HG03045 (cell line): ENCODE measurements at regions not wholly inside any gene's neighbourhood (a gene's known extent, or its start where the extent isn't known, plus 50 kb on each side); places are given as distances from the start of the nearest gene placed in this dataset.

ENCODE experiments used
- ATAC-seq: cut with Tn5 transposase; IDR thresholded peaks from one replicate; pipeline ENCODE4 v1.9.1; 2021; ENCODE audit warnings: mild to moderate bottlenecking, moderate library complexity; ENCODE audit not compliant: unreplicated experiment

DNA sequence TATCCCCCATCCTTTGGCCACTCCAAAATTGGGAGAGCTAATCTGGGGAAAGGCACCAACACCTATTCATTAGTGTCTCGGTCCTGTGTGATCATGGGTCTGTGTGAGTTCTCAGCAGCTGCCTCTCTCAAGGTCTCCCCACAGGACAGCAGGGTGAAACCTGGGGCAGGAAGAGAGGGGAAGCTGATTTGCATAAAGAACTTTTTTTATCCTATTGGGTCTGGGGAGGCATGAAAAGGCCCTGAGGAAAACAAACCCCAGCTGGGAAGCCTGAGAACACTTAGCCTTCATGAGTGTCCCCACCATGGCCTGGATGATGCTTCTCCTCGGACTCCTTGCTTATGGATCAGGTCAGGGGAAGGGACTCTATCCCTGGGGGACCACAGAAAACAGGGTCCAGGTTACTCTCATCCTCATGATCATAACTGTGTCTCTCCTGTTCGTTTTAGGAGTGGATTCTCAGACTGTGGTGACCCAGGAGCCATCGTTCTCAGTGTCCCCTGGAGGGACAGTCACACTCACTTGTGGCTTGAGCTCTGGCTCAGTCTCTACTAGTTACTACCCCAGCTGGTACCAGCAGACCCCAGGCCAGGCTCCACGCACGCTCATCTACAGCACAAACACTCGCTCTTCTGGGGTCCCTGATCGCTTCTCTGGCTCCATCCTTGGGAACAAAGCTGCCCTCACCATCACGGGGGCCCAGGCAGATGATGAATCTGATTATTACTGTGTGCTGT lies 116.0 kb upstream of the TOP3B start:
- ATAC-seq = no peak

DNA sequence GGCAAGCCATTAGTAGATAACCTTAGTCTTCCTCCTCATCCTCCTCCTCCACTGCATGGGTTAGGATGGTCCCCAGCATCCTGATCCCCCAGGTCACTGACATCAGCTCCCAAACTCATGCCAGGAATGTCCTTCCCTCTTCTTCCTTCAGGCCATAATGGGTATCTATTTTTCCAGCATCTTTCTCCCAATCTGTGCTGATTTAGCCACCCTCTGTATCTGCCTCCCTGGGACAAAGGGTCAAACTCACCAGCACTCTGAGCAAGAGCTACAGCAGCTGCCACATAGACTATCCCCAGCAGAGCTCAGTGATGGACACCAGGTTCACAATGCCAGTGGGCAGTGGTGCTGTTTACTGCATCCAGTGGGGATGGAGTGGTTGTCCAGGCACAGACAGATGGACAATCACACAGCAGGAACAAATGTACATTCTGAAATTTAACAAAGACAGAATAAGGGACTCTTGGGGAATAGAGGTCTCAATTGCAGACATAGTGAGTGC lies 115.2 kb upstream of the TOP3B start:
- no peak for ATAC-seq

DNA sequence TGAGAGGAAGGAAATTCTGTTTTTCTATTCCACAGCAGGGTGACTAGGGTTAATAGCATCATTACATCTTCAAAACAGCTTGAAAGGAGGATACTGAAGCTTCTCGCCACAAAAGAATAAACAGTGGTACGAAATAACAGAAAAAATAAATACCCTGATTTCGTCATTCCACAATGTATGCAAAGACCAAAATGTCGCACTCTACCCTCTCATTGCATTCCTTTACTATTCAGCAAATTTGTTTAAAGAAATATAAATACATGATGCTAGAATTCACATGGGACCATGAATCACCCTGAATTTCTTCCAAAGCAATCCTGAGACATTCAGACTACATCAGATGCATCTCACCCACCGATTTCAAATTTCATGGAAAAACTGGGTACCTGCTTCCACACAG lies 112.3 kb upstream of the TOP3B start:
- no peak for ATAC-seq

DNA sequence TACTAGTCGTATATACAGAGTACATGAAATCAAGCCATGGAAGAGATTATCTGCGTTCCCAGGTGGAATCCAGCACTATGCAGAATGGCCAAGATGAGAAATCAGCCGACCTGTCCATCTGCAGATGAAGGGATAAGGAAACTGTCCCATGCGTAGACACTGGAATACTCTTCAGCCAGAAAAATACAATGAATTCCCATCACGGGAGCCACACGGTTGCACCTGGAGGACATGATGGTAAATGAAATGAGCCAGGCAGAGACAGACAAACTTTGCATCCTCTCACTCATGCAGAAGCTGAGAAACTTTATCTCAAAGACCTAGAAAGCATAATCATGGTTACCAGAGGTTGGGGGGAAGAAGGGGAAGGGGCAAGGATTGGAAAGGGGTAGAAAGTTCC lies 111.9 kb upstream of the TOP3B start:
- ATAC-seq = no peak

DNA sequence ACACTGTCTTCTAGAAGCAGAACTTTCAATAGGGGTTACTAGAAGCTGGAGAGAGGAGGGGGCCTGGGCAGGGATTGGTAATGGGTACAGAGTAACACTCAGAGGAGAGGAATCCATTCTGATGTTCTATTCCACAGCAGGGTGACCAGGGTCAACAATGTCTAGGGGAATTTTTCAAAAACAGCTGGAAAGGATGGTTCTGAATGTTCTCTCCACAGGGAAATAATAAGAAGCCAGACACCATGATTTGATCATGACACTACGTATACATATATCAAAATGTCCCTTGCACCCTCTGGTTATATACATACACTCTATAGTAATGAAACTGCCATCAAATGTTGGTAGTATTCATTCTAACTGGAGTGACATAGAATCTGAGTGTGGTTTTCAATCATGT lies 111.2 kb upstream of the TOP3B start:
- no peak for ATAC-seq

DNA sequence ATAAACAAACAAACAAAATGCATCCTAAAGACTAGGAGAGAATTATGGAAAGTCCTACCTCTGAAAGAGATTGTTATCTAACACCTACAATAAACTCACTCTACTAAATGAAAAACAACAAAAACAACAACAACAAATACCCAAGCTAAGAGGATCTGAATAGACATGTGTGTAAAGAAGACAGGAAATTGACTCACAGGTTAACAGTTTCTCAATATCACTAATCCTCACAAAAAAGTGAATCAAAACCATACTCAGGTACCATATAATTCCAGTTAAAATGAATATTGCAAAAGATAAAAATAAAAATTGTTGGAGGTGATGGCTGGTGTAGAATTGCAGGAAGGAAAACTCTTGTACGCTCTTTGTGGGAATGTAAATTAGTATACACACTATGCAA lies 110.4 kb upstream of the TOP3B start:
- no peak for ATAC-seq

DNA sequence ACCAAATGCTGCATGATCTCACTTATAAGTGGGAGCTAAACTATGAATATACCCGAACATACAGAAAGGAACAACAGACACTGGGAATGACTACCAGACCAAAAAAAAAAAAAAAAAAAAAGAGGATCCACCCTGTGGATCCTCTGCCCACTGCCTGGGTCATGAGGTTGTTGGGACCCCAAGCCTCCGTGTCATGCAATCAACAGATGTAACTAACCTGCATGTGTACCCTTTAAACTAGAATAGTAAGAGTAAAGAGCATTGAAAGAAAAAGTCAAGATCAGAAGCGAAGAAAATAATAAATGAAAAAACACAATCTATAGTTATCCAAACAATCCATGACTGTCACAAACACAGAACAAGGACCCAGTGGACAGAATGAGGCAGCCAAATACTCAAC lies 109.5 kb upstream of the TOP3B start:
- ATAC-seq = no peak

DNA sequence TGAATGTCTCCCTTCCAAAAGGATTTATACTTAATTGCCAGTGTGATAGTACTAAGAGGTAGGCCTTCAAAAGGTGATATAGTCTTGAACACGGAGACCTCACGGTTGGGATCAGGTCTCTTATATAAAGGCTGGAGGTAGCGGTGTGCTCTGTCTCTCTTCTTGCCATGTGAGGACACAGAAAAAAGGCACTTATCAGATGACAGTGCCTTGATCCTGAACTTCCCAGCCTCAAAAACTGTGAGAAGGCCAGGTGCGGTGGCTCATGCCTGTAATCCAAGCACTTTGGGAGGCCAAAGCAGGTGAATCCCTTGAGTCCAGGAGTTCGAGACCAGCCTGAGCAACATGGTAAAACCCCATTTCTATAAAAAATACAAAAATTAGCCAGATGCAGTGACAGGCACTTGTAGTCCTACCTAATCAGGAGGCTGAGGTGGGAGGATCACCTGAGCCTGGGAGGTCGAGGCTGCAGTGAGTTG lies 108.9 kb upstream of the TOP3B start:
- ATAC-seq = no peak

DNA sequence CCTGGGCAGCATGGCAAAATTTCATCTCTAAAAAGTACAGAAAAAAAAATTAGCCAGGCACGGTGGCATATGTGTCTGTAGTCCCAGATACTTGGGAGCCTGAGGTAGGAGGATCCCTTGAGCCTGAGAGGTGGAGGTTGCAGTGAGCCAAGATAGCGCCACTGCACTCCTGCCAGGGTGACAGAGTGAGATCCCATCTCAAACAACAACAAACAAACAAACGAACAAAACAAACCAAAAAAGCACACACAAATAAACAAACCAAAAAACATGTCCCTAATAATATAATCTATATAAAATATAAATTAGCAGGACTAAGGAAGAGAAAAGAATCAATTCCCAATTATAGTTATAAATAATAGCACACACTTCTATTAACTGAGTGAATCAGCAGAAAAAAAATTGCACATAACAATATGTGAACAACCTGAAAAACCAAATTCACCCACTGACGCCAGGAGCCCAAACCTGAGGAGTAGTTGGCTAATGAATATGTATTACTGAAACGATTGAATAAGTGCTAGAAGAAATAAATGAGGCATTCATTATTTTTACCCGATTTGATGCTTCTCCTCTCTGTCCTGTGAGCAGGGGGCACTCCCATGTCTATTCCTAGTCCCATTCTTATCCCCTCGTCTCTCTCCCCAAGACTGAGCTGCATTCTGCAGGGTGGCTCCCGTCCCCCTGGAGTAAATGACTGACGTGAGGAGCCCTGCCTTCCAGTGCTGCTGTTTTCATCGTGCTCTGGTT lies 108.2 kb upstream of the TOP3B start:
- ATAC-seq = no peak

DNA sequence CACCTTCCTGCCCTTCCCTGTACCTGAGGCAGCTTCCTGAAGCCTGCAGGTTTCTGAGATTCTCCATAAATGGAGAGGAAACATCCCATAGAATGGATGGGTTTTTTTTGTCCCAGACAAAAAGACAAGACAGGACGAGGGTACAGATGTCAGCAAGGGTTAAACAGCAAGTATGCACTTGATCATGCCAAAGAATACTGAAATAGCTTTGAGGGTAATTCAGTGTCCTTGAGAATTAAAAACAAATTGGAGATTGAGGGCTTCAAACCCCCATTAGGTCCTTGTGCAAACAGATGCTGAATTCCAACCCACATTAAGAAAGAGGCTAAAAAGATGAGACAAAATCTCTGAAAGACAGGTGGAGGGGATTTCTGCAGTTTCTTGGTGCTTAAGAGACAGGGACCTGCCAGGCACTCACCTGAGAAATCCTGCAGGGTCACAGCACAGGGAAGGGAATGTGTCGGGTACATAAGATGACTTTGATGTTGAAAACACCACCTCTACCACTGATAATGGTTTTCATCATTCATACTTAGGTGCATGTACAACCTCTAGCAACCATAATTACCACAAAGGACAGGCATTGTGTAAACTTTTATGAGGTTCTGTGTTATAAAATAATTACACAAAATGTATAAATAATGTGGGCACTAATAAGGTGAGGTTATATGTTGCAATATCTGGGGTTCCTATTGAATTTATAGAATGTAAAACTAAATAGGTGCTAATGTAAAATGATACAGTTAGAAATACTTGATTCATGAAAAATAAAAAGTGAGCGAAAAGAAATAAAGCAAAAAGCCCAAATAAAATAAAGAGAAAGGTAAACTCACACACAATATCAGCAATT lies 107.1 kb upstream of the TOP3B start:
- ATAC-seq = no peak

DNA sequence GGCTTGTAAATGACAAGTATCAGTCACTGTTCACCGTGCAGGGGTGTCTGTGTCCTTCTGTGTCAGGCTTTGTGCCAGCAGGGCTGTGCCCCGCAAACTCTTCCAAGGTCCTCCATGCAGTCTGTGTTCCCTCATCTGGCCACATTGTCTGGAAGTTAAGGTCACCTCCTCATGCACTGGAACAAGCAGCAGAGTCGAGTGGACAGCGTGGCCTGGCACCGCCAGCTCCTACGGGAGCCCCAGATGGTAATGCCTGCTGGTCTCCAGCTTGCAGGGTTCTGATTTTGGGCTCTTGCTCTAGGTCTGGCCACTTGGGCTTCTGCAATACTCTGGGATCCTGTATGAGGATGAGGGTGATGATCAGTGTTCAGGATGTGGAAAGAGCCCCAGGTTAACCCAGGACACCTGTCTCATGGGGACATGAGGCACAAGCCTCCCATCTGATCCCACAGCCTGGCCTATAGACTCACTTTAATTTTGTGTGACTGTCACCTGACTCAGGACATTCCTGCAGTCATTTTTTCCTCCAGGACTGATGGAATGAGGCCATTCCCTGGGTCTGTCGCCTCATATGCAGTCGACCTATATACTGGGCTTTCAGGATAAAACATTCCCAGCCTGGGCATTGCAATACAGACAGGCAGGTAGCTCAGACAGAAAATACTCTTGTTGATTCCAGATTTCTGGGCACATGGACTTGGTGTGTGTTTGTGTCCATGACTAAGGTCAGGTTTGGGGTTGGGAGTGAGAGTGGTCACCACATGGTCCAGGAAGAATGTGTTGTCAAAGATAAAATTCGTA lies 106.3 kb upstream of the TOP3B start:
- ATAC-seq = no peak

DNA sequence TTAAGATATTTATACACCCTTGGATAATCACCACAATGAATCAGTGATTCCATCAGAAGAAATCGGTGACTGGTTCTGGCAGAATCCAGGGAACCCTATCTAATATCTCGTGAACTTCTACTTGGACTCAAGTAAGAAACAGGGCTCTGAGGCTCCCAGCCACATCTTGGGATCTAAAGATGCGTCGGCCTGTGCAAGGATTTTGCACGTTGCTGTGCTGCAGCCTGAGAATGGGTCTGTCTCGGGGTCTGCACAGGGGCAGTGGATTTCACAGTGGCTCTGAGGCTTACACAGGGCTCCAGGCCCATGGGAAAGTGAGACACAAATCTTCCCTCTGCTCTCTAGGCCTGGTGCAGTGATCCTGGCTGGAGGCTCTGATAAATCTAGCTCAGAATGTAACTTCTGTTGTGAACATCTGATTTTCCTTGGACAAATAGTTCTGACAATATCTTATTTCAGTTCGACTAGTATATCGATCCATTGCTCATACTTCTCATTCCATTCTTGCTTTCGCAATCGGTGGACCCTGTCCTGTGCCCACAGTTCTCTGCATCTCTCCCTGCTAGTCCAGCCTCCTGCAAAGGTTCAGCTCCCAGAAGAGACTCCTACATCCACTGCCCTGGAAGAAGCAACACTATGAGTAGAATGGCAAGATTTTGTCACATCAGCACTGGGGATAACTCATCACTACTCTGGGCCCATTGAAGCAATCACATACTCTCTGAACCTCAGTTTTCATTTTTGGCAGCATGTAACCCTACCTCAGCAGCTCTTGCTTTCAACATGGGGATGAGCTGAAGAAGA lies 105.5 kb upstream of the TOP3B start:
- ATAC-seq = no peak

DNA sequence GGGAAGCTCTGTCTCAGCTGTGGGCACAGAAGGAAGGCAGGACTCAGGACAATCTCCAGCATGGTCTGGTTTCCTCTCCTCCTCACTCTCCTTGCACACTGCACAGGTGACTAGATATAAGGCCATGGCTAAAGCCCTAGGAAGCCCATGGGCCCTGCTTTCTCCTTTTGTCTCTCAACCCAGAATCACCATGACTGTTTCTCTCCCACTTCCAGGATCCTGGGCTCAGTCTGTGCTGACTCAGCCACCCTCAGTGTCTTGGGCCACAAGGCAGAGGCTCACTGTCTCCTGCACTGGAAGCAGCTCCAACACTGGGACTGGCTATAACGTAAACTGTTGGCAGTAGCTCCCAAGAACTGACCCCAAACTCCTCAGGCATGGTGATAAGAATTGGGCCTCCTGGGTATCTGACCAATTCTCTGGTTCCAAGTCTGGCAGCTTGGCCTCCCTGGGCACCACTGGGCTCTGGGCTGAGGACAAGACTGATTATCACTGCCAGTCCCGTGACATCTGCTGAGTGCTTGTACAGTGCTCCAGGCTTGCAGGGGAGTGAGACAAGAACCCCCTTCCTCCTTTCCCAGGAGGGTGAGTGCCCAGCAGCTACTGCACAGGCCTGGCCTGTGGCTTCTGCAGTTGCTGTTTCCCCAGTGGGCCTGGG lies 104.0 kb upstream of the TOP3B start:
- no peak for ATAC-seq

DNA sequence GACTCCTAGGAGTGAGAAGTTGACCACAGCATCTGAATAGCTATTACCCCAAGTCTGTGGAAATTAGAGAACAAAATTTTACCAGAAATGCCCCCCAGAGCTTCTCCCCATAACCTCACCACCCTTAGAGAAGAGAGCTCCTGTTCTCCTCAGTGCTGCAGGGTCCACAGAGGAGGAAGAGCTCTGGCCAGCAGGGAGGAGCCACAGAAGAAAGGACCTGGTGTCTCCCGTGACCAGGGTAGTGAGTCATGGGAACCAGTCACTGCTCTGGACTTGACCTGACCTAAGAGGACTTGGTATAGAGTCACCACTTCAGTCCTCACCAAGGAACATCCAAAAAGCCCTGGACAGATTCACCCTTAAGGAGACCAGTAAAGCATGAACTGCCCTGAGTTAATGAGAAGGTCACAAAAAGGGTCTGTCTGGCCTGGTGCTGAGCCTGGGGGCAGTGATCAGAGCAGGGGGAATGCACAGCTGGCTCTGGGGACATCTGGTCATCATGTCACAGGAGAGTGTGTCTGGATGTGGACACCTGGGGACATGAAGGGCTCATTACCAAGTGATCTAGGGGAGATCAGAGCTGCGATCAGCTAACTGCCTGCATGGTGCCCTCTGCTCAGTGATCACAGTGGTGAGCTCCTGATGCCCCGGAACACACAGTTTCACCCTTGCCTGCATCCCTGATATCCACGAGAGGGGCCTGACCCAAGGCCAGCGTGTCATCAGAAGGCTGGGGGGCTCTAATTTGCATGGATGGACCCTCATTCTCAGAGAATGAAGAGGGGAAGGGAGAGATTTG lies 103.3 kb upstream of the TOP3B start:
- ATAC-seq = no peak

DNA sequence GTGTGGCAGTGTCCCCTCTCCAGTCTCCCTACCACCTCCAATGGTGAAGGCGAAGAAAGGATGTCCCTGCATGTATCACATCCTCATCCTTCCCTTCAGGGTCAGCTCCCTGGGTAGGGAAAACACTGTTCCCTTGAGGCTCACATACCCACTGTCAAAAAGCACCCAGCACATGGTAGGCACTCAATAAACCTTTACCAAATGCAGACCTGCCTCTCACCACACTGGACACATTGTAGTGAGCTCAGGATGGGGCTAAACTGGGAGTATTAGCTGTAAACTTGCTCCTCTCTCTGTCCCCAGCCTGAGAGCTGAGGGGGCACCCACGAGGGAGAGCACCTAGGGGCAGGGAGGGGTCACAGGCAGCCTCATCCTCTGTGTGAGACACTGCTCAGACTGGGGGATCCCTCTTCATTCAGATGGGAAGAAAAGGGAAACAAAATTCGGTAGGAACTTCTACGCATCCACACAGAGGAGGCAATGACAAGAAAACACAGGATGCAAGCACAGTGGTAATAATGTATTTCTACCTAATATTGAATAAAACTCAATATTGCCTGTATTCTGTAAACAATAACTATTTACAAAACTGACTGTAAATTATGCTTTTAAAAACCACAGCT lies 101.6 kb upstream of the TOP3B start:
- ATAC-seq = no peak

DNA sequence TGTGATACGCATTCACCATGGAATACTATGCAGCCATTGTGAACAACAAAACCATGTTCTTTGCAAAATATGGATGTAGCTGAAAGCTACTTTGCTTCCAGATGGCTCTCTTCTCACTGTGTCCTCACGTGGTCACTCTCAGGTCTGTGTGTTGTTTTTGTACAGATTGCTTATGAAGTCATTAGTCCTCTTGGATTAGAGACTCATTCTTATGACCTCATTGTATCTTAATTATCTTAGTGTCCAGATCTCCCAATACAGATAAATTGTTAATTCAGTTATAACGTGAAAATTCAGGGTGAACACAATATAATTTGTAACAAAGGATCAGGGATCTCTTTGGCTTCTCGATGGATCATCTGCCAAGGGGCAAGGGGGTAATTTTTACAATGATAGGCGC lies 100.4 kb upstream of the TOP3B start:
- no peak for ATAC-seq

DNA sequence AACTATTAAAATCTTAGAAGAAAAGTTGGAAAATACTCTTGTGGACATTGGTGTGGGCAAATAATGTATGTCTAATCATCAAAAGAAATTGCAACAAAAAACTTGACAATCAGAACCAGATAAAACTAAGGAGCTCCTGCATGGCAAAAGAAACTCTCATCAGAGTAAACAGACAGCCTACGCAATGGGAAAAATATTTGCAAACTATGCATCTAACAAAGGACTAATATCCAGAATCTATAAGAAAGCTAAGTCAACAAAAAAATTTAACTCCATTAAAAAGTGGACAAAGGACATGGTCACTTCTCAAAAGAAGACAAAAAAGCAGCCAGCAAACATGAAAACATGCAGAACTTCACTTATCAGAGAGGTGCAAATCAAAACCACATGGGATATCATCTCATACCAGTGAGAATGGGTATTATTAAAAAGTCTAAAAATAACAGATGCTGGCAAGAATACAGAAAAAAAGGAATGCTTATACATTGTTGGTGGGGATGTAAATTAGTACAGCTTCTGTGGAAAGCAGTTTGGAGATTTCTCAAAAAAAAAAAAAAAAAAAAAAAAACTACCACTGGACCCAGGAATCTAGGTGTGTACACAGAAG lies 99.7 kb upstream of the TOP3B start:
- no peak for ATAC-seq

DNA sequence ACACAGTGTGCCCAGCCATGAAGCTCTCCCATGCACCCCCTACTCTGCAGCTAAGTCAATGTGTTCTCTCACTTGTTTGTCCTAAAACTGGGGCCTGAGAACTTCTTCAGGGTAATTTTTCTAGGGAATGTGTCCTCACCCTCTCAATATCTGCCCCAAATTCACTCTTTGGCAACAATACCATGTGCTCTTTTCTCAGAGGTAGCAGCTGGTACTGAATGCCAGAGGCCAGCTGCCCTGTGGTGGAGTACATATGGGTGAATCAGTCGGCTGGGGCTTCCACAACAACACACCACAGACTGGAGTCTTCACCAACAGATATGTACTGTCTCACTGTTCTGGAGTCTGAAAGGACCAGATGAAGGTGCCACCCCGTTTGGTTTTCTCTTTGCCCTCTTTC lies 97.7 kb upstream of the TOP3B start:
- ATAC-seq = no peak
